HEK293 (cell line): ENCODE measurements at regions not wholly inside any gene's neighbourhood (a gene's known extent, or its start where the extent isn't known, plus 50 kb on each side); places are given as distances from the start of the nearest gene placed in this dataset.

ENCODE experiments used
- SALL2 ChIP-seq: fragments of 450-650 bp; formaldehyde crosslinking; IDR thresholded peaks from 2 replicates; pipeline ENCODE4 v1.5.0; 2017; ENCODE audit warnings: missing biosample characterization, mild to moderate bottlenecking, missing genetic modification characterization, borderline replicate concordance
- ZEB2 ChIP-seq: fragments of 450-650 bp; formaldehyde crosslinking; IDR thresholded peaks from 2 replicates; pipeline ENCODE4 v1.5.1; 2016; ENCODE audit warnings: missing biosample characterization, missing genetic modification characterization
- ZNF155 ChIP-seq: fragments of 450-650 bp; formaldehyde crosslinking; IDR thresholded peaks from 2 replicates; pipeline ENCODE4 v1.5.1; 2016; ENCODE audit warnings: missing biosample characterization, missing genetic modification characterization
- ZNF214 ChIP-seq: fragments of 450-650 bp; formaldehyde crosslinking; IDR thresholded peaks from 2 replicates; pipeline ENCODE4 v1.5.1; 2017; ENCODE audit warnings: missing biosample characterization, mild to moderate bottlenecking, missing genetic modification characterization, borderline replicate concordance
- ZNF341 ChIP-seq: fragments of 450-650 bp; formaldehyde crosslinking; IDR thresholded peaks from 2 replicates; pipeline ENCODE4; 2016; ENCODE audit warnings: low read depth, missing biosample characterization, missing genetic modification characterization
- ZNF626 ChIP-seq: fragments of 450-650 bp; sonication (Bioruptor Pico); formaldehyde crosslinking; IDR thresholded peaks from 2 replicates; pipeline ENCODE4 v1.5.1; 2018; ENCODE audit warnings: missing biosample characterization, missing genetic modification characterization, inconsistent platforms
- ZNF660 ChIP-seq: fragments of 450-650 bp; IDR thresholded peaks from 2 replicates; pipeline ENCODE4 v1.5.1; 2018; ENCODE audit warnings: missing biosample characterization, mild to moderate bottlenecking, missing genetic modification characterization
- ZNF701 ChIP-seq: fragments of 450-650 bp; formaldehyde crosslinking; IDR thresholded peaks from 2 replicates; pipeline ENCODE4 v1.5.1; 2016; ENCODE audit warnings: missing biosample characterization, missing genetic modification characterization
- ZNF76 ChIP-seq: fragments of 450-650 bp; formaldehyde crosslinking; IDR thresholded peaks from 2 replicates; pipeline ENCODE4; 2016; ENCODE audit warnings: low read depth, missing biosample characterization, missing genetic modification characterization, borderline replicate concordance
- ZNF830 ChIP-seq: fragments of 450-650 bp; IDR thresholded peaks from 2 replicates; pipeline ENCODE4 v1.5.0; 2018; ENCODE audit warnings: missing biosample characterization, missing genetic modification characterization, low read depth, mild to moderate bottlenecking, moderate library complexity
- TF ChIP-seq, protein P1 (sequence below): fragments of 450-650 bp; formaldehyde crosslinking; conservative IDR thresholded peaks from 2 replicates; pipeline ENCODE4 v1.5.1; 2016; ENCODE audit warnings: low read depth, missing biosample characterization, missing genetic modification characterization
- TF ChIP-seq, protein P2 (sequence below): fragments of 450-650 bp; formaldehyde crosslinking; IDR thresholded peaks from 2 replicates; pipeline ENCODE4 v1.5.1; 2016; ENCODE audit warnings: missing biosample characterization, missing genetic modification characterization, borderline replicate concordance
- TF ChIP-seq, protein P3 (sequence below): fragments of 450-650 bp; formaldehyde crosslinking; IDR thresholded peaks from 2 replicates; pipeline ENCODE4 v1.5.1; 2016; ENCODE audit warnings: missing biosample characterization, missing genetic modification characterization
- TF ChIP-seq, protein P4 (sequence below): fragments of 450-650 bp; formaldehyde crosslinking; IDR thresholded peaks from 2 replicates; pipeline ENCODE4 v1.5.1; 2017; ENCODE audit warnings: missing biosample characterization, missing genetic modification characterization
- TF ChIP-seq, protein P5 (sequence below): fragments of 450-650 bp; formaldehyde crosslinking; IDR thresholded peaks from 2 replicates; pipeline ENCODE4 v1.5.1; 2016; ENCODE audit warnings: missing biosample characterization, missing genetic modification characterization, low read depth
- TF ChIP-seq, protein P6 (sequence below): fragments of 450-650 bp; formaldehyde crosslinking; IDR thresholded peaks from 2 replicates; pipeline ENCODE4 v1.5.1; 2016; ENCODE audit warnings: missing biosample characterization, missing genetic modification characterization
- TF ChIP-seq, protein P7 (sequence below): fragments of 450-650 bp; formaldehyde crosslinking; IDR thresholded peaks from 2 replicates; pipeline ENCODE4 v1.5.1; 2016; ENCODE audit warnings: missing biosample characterization, missing genetic modification characterization

DNA sequence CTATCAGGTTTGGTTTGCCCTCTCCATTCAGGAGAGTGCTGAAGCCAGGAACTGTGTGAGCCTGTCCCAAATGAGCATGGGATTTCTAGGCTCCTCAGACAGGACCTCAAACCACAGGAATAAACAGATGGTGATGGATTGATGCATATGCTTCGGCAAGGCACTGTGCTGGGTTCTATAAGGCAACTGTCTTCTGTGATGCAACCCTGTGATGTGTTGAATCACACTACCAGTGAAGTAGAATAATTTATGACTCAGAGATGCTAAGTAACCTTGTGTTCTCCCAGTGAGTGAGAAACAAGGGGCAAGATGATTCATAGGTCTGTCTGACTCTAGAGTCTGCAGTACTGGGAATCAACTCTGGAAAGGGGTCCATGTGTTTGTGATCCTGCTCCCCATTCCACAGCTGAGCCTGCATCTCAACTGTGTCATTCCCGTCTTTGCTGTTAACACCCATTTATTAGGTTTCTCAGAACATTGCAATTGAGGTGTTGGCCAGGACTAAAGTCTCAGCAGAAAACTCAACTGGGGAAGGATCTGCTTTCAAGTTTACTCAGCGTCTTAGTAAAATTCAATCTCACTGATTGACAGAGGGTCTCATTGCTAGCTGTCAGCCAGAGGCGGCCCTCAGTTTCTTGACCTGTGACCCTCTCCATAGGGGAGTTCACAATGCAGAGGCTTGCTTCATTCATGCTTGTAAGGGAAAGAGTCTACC is 510.1 kb upstream of the CFAP20DC start (continued):
- TF ChIP-seq, protein P1, sequence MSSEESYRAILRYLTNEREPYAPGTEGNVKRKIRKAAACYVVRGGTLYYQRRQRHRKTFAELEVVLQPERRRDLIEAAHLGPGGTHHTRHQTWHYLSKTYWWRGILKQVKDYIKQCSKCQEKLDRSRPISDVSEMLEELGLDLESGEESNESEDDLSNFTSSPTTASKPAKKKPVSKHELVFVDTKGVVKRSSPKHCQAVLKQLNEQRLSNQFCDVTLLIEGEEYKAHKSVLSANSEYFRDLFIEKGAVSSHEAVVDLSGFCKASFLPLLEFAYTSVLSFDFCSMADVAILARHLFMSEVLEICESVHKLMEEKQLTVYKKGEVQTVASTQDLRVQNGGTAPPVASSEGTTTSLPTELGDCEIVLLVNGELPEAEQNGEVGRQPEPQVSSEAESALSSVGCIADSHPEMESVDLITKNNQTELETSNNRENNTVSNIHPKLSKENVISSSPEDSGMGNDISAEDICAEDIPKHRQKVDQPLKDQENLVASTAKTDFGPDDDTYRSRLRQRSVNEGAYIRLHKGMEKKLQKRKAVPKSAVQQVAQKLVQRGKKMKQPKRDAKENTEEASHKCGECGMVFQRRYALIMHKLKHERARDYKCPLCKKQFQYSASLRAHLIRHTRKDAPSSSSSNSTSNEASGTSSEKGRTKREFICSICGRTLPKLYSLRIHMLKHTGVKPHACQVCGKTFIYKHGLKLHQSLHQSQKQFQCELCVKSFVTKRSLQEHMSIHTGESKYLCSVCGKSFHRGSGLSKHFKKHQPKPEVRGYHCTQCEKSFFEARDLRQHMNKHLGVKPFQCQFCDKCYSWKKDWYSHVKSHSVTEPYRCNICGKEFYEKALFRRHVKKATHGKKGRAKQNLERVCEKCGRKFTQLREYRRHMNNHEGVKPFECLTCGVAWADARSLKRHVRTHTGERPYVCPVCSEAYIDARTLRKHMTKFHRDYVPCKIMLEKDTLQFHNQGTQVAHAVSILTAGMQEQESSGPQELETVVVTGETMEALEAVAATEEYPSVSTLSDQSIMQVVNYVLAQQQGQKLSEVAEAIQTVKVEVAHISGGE (tag by site-specific recombination) = no peak
- no peak for TF ChIP-seq ZNF341 (tag by site-specific recombination)
- TF ChIP-seq ZNF626 (tag by site-specific recombination) = no peak
- no peak for TF ChIP-seq ZNF76
- peak; percentile 96 for TF ChIP-seq ZNF660 (tag by site-specific recombination)
- no peak for TF ChIP-seq ZNF214 (tag by site-specific recombination)
- TF ChIP-seq, protein P2, sequence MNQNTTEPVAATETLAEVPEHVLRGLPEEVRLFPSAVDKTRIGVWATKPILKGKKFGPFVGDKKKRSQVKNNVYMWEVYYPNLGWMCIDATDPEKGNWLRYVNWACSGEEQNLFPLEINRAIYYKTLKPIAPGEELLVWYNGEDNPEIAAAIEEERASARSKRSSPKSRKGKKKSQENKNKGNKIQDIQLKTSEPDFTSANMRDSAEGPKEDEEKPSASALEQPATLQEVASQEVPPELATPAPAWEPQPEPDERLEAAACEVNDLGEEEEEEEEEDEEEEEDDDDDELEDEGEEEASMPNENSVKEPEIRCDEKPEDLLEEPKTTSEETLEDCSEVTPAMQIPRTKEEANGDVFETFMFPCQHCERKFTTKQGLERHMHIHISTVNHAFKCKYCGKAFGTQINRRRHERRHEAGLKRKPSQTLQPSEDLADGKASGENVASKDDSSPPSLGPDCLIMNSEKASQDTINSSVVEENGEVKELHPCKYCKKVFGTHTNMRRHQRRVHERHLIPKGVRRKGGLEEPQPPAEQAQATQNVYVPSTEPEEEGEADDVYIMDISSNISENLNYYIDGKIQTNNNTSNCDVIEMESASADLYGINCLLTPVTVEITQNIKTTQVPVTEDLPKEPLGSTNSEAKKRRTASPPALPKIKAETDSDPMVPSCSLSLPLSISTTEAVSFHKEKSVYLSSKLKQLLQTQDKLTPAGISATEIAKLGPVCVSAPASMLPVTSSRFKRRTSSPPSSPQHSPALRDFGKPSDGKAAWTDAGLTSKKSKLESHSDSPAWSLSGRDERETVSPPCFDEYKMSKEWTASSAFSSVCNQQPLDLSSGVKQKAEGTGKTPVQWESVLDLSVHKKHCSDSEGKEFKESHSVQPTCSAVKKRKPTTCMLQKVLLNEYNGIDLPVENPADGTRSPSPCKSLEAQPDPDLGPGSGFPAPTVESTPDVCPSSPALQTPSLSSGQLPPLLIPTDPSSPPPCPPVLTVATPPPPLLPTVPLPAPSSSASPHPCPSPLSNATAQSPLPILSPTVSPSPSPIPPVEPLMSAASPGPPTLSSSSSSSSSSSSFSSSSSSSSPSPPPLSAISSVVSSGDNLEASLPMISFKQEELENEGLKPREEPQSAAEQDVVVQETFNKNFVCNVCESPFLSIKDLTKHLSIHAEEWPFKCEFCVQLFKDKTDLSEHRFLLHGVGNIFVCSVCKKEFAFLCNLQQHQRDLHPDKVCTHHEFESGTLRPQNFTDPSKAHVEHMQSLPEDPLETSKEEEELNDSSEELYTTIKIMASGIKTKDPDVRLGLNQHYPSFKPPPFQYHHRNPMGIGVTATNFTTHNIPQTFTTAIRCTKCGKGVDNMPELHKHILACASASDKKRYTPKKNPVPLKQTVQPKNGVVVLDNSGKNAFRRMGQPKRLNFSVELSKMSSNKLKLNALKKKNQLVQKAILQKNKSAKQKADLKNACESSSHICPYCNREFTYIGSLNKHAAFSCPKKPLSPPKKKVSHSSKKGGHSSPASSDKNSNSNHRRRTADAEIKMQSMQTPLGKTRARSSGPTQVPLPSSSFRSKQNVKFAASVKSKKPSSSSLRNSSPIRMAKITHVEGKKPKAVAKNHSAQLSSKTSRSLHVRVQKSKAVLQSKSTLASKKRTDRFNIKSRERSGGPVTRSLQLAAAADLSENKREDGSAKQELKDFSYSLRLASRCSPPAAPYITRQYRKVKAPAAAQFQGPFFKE (tag by site-specific recombination) = no peak
- TF ChIP-seq, protein P3, sequence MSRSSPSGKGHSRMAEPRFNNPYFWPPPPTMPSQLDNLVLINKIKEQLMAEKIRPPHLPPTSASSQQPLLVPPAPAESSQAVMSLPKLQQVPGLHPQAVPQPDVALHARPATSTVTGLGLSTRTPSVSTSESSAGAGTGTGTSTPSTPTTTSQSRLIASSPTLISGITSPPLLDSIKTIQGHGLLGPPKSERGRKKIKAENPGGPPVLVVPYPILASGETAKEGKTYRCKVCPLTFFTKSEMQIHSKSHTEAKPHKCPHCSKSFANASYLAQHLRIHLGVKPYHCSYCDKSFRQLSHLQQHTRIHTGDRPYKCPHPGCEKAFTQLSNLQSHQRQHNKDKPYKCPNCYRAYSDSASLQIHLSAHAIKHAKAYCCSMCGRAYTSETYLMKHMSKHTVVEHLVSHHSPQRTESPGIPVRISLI (tag by site-specific recombination) = no peak
- TF ChIP-seq, protein P4, sequence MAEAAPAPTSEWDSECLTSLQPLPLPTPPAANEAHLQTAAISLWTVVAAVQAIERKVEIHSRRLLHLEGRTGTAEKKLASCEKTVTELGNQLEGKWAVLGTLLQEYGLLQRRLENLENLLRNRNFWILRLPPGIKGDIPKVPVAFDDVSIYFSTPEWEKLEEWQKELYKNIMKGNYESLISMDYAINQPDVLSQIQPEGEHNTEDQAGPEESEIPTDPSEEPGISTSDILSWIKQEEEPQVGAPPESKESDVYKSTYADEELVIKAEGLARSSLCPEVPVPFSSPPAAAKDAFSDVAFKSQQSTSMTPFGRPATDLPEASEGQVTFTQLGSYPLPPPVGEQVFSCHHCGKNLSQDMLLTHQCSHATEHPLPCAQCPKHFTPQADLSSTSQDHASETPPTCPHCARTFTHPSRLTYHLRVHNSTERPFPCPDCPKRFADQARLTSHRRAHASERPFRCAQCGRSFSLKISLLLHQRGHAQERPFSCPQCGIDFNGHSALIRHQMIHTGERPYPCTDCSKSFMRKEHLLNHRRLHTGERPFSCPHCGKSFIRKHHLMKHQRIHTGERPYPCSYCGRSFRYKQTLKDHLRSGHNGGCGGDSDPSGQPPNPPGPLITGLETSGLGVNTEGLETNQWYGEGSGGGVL (tag by site-specific recombination) = peak; percentile 24
- TF ChIP-seq, protein P5, sequence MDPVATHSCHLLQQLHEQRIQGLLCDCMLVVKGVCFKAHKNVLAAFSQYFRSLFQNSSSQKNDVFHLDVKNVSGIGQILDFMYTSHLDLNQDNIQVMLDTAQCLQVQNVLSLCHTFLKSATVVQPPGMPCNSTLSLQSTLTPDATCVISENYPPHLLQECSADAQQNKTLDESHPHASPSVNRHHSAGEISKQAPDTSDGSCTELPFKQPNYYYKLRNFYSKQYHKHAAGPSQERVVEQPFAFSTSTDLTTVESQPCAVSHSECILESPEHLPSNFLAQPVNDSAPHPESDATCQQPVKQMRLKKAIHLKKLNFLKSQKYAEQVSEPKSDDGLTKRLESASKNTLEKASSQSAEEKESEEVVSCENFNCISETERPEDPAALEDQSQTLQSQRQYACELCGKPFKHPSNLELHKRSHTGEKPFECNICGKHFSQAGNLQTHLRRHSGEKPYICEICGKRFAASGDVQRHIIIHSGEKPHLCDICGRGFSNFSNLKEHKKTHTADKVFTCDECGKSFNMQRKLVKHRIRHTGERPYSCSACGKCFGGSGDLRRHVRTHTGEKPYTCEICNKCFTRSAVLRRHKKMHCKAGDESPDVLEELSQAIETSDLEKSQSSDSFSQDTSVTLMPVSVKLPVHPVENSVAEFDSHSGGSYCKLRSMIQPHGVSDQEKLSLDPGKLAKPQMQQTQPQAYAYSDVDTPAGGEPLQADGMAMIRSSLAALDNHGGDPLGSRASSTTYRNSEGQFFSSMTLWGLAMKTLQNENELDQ (tag by site-specific recombination) = no peak
- TF ChIP-seq, protein P6, sequence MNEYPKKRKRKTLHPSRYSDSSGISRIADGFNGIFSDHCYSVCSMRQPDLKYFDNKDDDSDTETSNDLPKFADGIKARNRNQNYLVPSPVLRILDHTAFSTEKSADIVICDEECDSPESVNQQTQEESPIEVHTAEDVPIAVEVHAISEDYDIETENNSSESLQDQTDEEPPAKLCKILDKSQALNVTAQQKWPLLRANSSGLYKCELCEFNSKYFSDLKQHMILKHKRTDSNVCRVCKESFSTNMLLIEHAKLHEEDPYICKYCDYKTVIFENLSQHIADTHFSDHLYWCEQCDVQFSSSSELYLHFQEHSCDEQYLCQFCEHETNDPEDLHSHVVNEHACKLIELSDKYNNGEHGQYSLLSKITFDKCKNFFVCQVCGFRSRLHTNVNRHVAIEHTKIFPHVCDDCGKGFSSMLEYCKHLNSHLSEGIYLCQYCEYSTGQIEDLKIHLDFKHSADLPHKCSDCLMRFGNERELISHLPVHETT (tag by site-specific recombination) = no peak
- no peak for TF ChIP-seq ZNF830 (tag by site-specific recombination)
- TF ChIP-seq, protein P7, sequence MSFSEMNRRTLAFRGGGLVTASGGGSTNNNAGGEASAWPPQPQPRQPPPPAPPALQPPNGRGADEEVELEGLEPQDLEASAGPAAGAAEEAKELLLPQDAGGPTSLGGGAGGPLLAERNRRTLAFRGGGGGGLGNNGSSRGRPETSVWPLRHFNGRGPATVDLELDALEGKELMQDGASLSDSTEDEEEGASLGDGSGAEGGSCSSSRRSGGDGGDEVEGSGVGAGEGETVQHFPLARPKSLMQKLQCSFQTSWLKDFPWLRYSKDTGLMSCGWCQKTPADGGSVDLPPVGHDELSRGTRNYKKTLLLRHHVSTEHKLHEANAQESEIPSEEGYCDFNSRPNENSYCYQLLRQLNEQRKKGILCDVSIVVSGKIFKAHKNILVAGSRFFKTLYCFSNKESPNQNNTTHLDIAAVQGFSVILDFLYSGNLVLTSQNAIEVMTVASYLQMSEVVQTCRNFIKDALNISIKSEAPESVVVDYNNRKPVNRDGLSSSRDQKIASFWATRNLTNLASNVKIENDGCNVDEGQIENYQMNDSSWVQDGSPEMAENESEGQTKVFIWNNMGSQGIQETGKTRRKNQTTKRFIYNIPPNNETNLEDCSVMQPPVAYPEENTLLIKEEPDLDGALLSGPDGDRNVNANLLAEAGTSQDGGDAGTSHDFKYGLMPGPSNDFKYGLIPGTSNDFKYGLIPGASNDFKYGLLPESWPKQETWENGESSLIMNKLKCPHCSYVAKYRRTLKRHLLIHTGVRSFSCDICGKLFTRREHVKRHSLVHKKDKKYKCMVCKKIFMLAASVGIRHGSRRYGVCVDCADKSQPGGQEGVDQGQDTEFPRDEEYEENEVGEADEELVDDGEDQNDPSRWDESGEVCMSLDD (tag by site-specific recombination) = no peak
- no peak for TF ChIP-seq SALL2 (tag by site-specific recombination)
- no peak for TF ChIP-seq ZNF701 (tag by site-specific recombination)
- peak; percentile 23; the same call in 1 of the 2 replicates for TF ChIP-seq ZEB2
- TF ChIP-seq ZNF155 (tag by site-specific recombination) = no peak
